Ishikawa (cell line): ENCODE measurements at regions not wholly inside any gene's neighbourhood (a gene's known extent, or its start where the extent isn't known, plus 50 kb on each side); places are given as distances from the start of the nearest gene placed in this dataset.

ENCODE experiments used
- CEBPB ChIP-seq: IDR thresholded peaks from 2 replicates; pipeline ENCODE4 v1.6.1; 2012
- CREB1 ChIP-seq: IDR thresholded peaks from 2 replicates; pipeline ENCODE4 v1.6.1; 2012; ENCODE audit warnings: low read depth
- EGR1 ChIP-seq: IDR thresholded peaks from 2 replicates; pipeline ENCODE4 v1.6.1; 2012
- EP300 ChIP-seq: IDR thresholded peaks from 2 replicates; pipeline ENCODE4 v1.6.1; 2012; ENCODE audit warnings: borderline replicate concordance
- FOXM1 ChIP-seq: IDR thresholded peaks from 2 replicates; pipeline ENCODE4 v1.6.1; 2012; ENCODE audit warnings: low read depth, borderline replicate concordance
- MAX ChIP-seq: IDR thresholded peaks from 2 replicates; pipeline ENCODE4 v1.6.1; 2012
- NFIC ChIP-seq: IDR thresholded peaks from 2 replicates; pipeline ENCODE4 v1.6.1; 2012
- RAD21 ChIP-seq: IDR thresholded peaks from 2 replicates; pipeline ENCODE4 v1.6.1; 2012; ENCODE audit warnings: low read depth
- REST ChIP-seq: IDR thresholded peaks from 2 replicates; pipeline ENCODE4 v1.6.1; 2012; ENCODE audit warnings: low read depth, mild to moderate bottlenecking
- TAF1 ChIP-seq: IDR thresholded peaks from 2 replicates; pipeline ENCODE4 v1.6.1; 2012; ENCODE audit warnings: low read depth, mild to moderate bottlenecking
- TCF12 ChIP-seq: IDR thresholded peaks from 2 replicates; pipeline ENCODE4 v1.6.1; 2012; ENCODE audit warnings: low read depth
- TEAD4 ChIP-seq: IDR thresholded peaks from 2 replicates; pipeline ENCODE4 v1.6.1; 2012
- USF1 ChIP-seq: IDR thresholded peaks from 2 replicates; pipeline ENCODE4 v1.6.1; 2012
- YY1 ChIP-seq: IDR thresholded peaks from 2 replicates; pipeline ENCODE4 v1.6.1; 2012; ENCODE audit warnings: low read depth
- ZBTB7A ChIP-seq: IDR thresholded peaks from 2 replicates; pipeline ENCODE4 v1.6.1; 2012; ENCODE audit warnings: low read depth

GRCh38 chr4:91894006-91894405 is 409.8 kb upstream of the GRID2 start:
- no peak for TF ChIP-seq CREB1
- TF ChIP-seq TCF12 = no peak
- TF ChIP-seq REST = no peak
- no peak for TF ChIP-seq YY1
- no peak for TF ChIP-seq TAF1
- TF ChIP-seq MAX = no peak
- TF ChIP-seq NFIC = no peak

- TF ChIP-seq MAX (no peak), USF1 (no peak), EGR1 (no peak), TEAD4 (no peak), YY1 (no peak), FOXM1 (no peak), RAD21 (no peak), TAF1 (no peak)
These were observed 399.2 kb upstream of the GRID2 start for GRCh38 chr4:91904556-91904955.

- no peak for TF ChIP-seq ZBTB7A
- TF ChIP-seq YY1 = no peak
- no peak for TF ChIP-seq FOXM1
- TF ChIP-seq REST = no peak
- TF ChIP-seq RAD21 = no peak
- TF ChIP-seq CREB1 = no peak
- TF ChIP-seq EP300 = no peak
- TF ChIP-seq MAX = no peak
- no peak for TF ChIP-seq TCF12
- no peak for TF ChIP-seq USF1
- no peak for TF ChIP-seq TAF1
- no peak for TF ChIP-seq TEAD4
These were observed 393.8 kb upstream of the GRID2 start for GRCh38 chr4:91909963-91910362.

- TF ChIP-seq MAX (no peak), EGR1 (no peak), NFIC (no peak), ZBTB7A (no peak), EP300 (no peak), REST (no peak), TCF12 (no peak), CEBPB (no peak), YY1 (no peak), TAF1 (no peak), USF1 (no peak)
These were observed 389.5 kb upstream of the GRID2 start for GRCh38 chr4:91914176-91914804.
